Mesodermal cell (in vitro differentiated cells): ENCODE measurements at regions not wholly inside any gene's neighbourhood (a gene's known extent, or its start where the extent isn't known, plus 50 kb on each side); places are given as distances from the start of the nearest gene placed in this dataset.
A peak's percentile ranks its signal among the peaks of the same experiment; 100 is the strongest.

ENCODE experiments used
- H3K27ac ChIP-seq: 2 replicates; pipeline ENCODE4 v1.7.0; 2013; ENCODE audit warnings: mild to moderate bottlenecking, low read depth, low read length, moderate library complexity; ENCODE audit not compliant: severe bottlenecking
- H3K36me3 ChIP-seq: 2 replicates; pipeline ENCODE4 v1.7.1; 2013; ENCODE audit warnings: mild to moderate bottlenecking, low read length, moderate library complexity; ENCODE audit not compliant: control insufficient read depth, insufficient read depth
- H3K4me1 ChIP-seq: one replicate; pipeline ENCODE4 v1.7.1; 2013; ENCODE audit warnings: mild to moderate bottlenecking, low read length; ENCODE audit not compliant: insufficient read depth, control insufficient read depth, poor library complexity, severe bottlenecking
- H3K4me3 ChIP-seq: 2 replicates; pipeline ENCODE4 v1.7.0; 2013; ENCODE audit warnings: low read length, control low read depth, mild to moderate bottlenecking; ENCODE audit not compliant: insufficient read depth, poor library complexity, severe bottlenecking; ENCODE audit errors: extremely low read depth
- H3K9me3 ChIP-seq: 2 replicates; pipeline ENCODE4 v1.7.1; 2013; ENCODE audit warnings: mild to moderate bottlenecking, low read length, moderate library complexity; ENCODE audit not compliant: control insufficient read depth
- WGBS, 2 experiments: methylation state at CpG; one replicate each; pipeline ENCODE4 v1.1.5; 2013; ENCODE audit warnings: missing lambda C conversion rate in 2 of 2; ENCODE audit not compliant: insufficient coverage in 2 of 2; 5-methylcytosine and 5-hydroxymethylcytosine counted together

GRCh38 chr7:110204527-110204926 lies 886.4 kb upstream of the LRRN3 start:
- Histone ChIP-seq H3K36me3 (no peaks in the 10 kb centered on the region), H3K4me3 (no peak overlapping the region), H3K9me3 (no peaks in the 10 kb centered on the region), H3K27ac (no peak overlapping the region), H3K4me1 (peaks cover 5% of the 10 kb centered on the region)
- WGBS, 2 experiments, result 55 to 100% methylated on average over 1 of the region's 4 CpGs

- Histone ChIP-seq H3K4me1 (peaks cover 5% of the 10 kb centered on the region), H3K27ac (peak overlapping the region; percentile 17), H3K9me3 (no peaks in the 10 kb centered on the region), H3K4me3 (no peak overlapping the region), H3K36me3 (no peaks in the 10 kb centered on the region)
- 57 to 83% methylated on average over 1 of the region's 1 CpG for WGBS, 2 experiments
Measured at GRCh38 chr7:110205899-110206298, 885.0 kb upstream of the LRRN3 start.

- Histone ChIP-seq H3K4me1 (peaks cover 5% of the 10 kb centered on the region), H3K4me3 (no peak overlapping the region), H3K36me3 (no peaks in the 10 kb centered on the region), H3K27ac (no peak overlapping the region), H3K9me3 (no peaks in the 10 kb centered on the region)
- no CpG with 5 or more reads among the region's 1 CpG for WGBS, 2 experiments
Measured at GRCh38 chr7:110209884-110210283, 881.0 kb upstream of the LRRN3 start.

- no CpG with 5 or more reads among the region's 1 CpG for WGBS, 2 experiments
Measured at GRCh38 chr7:110210941-110211608, 879.9 kb upstream of the LRRN3 start.

GRCh38 chr7:110224643-110225042 lies 866.3 kb upstream of the LRRN3 start:
- H3K4me1 ChIP-seq, result no peaks in the 10 kb centered on the region
- no peak overlapping the region for H3K27ac ChIP-seq
- H3K36me3 ChIP-seq, result no peaks in the 10 kb centered on the region

More at GRCh38 chr7:110210941-110211608, 879.9 kb upstream of the LRRN3 start:
- peaks cover 5% of the 10 kb centered on the region for H3K4me1 ChIP-seq
- H3K27ac ChIP-seq, result no peak overlapping the region
- H3K36me3 ChIP-seq, result no peaks in the 10 kb centered on the region
- no peak overlapping the region for H3K4me3 ChIP-seq
- no peaks in the 10 kb centered on the region for H3K9me3 ChIP-seq

GRCh38 chr7:110246118-110246517 lies 844.8 kb upstream of the LRRN3 start:
- Histone ChIP-seq H3K36me3 (no peaks in the 10 kb centered on the region), H3K4me3 (no peak overlapping the region), H3K27ac (no peak overlapping the region), H3K9me3 (no peaks in the 10 kb centered on the region), H3K4me1 (no peaks in the 10 kb centered on the region)
- no CpG with 5 or more reads among the region's 1 CpG for WGBS, 2 experiments

More at GRCh38 chr7:110224643-110225042, 866.3 kb upstream of the LRRN3 start:
- Histone ChIP-seq H3K9me3 (no peaks in the 10 kb centered on the region), H3K4me3 (no peak overlapping the region)

- H3K4me3 ChIP-seq, result no peak overlapping the region
- no peaks in the 10 kb centered on the region for H3K36me3 ChIP-seq
- H3K27ac ChIP-seq, result no peak overlapping the region
- 86 to 96% methylated on average over 3 of the region's 4 CpGs for WGBS, 2 experiments
- H3K4me1 ChIP-seq, result no peaks in the 10 kb centered on the region
- no peaks in the 10 kb centered on the region for H3K9me3 ChIP-seq
Measured at GRCh38 chr7:110253093-110253492, 837.8 kb upstream of the LRRN3 start.

- Histone ChIP-seq H3K9me3 (no peaks in the 10 kb centered on the region), H3K4me3 (no peak overlapping the region), H3K27ac (no peak overlapping the region), H3K36me3 (no peaks in the 10 kb centered on the region), H3K4me1 (no peaks in the 10 kb centered on the region)
- WGBS, 2 experiments, result 82 to 83% methylated on average over 1 to 2 of the region's 3 CpGs
Measured at GRCh38 chr7:110257673-110258072, 833.3 kb upstream of the LRRN3 start.

GRCh38 chr7:110262251-110262650 lies 828.7 kb upstream of the LRRN3 start:
- Histone ChIP-seq H3K36me3 (no peaks in the 10 kb centered on the region), H3K4me3 (no peak overlapping the region), H3K9me3 (no peaks in the 10 kb centered on the region), H3K4me1 (no peaks in the 10 kb centered on the region), H3K27ac (no peak overlapping the region)
- no CpG with 5 or more reads among the region's 2 CpGs for WGBS, 2 experiments

- H3K4me1 ChIP-seq, result no peaks in the 10 kb centered on the region
- no peak overlapping the region for H3K4me3 ChIP-seq
- H3K36me3 ChIP-seq, result no peaks in the 10 kb centered on the region
- no peak overlapping the region for H3K27ac ChIP-seq
- 83 to 92% methylated on average over 2 of the region's 5 CpGs for WGBS, 2 experiments
- no peaks in the 10 kb centered on the region for H3K9me3 ChIP-seq
Measured at GRCh38 chr7:110264288-110264687, 826.6 kb upstream of the LRRN3 start.

GRCh38 chr7:110281362-110281761 lies 809.6 kb upstream of the LRRN3 start:
- Histone ChIP-seq H3K36me3 (no peaks in the 10 kb centered on the region), H3K4me3 (no peak overlapping the region), H3K27ac (no peak overlapping the region), H3K4me1 (no peaks in the 10 kb centered on the region), H3K9me3 (no peaks in the 10 kb centered on the region)
- WGBS, 2 experiments, result 83 to 84% methylated on average over 1 to 3 of the region's 4 CpGs
